ENCODE measurements at regions not wholly inside any gene's neighbourhood (a gene's known extent, or its start where the extent isn't known, plus 50 kb on each side); places are given as distances from the start of the nearest gene placed in this dataset.

DNA sequence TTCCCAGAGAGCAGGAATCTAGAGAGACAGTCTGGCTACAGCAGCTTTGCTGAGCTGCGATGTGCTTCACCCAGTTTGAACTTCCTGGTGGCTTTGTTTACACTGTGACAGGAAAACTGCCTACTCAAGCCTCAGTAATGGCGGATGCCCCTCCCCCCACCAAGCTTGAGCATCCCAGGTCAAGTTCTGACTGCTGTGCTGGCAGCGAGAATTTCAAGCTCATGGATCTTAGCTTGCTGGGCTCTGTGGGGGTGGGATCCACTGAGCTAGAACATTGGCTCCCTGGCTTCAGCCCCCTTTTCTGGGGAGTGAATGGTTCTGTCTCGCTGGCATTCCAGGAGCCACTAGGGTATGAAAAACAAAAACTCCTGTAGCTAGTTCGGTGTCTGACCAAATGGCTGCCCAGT lies 91.0 kb upstream of the ESR1 start:
- DNase-seq (ENCODE audit: low read depth) = no peak
- TF ChIP-seq, protein P1, sequence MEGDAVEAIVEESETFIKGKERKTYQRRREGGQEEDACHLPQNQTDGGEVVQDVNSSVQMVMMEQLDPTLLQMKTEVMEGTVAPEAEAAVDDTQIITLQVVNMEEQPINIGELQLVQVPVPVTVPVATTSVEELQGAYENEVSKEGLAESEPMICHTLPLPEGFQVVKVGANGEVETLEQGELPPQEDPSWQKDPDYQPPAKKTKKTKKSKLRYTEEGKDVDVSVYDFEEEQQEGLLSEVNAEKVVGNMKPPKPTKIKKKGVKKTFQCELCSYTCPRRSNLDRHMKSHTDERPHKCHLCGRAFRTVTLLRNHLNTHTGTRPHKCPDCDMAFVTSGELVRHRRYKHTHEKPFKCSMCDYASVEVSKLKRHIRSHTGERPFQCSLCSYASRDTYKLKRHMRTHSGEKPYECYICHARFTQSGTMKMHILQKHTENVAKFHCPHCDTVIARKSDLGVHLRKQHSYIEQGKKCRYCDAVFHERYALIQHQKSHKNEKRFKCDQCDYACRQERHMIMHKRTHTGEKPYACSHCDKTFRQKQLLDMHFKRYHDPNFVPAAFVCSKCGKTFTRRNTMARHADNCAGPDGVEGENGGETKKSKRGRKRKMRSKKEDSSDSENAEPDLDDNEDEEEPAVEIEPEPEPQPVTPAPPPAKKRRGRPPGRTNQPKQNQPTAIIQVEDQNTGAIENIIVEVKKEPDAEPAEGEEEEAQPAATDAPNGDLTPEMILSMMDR (IDR thresholded peaks at IDR 0.05; ENCODE audit: low read depth, low read length, missing control alignments) = no peak

DNA sequence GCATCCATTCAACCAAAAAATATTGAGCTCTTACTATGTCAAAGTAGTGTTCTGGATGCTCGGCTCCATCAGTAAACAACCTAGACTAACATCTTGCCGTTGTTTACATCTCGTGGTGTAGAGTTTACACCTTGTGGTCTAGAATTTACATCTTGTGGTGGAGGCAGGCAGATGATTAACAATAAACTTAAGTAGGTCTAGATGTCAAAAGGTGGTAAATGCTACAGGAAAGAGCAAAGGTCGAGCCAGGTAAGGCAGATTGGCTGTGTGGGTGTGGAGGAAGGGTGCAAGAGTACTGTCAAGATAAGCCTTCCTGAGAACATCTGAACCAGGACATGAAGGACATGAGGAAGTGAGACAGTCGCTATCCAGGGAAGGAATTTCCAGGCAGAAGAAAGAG lies 88.4 kb upstream of the ESR1 start:
- no peak for DNase-seq (ENCODE audit: low read depth)
- H3K4me3 ChIP-seq (ENCODE audit: low read depth, low read length) = no peak overlapping the region
- TF ChIP-seq, protein P1 (IDR thresholded peaks at IDR 0.05; ENCODE audit: low read depth, low read length, missing control alignments) = no peak

More for the DNA sequence above, 91.0 kb upstream of the ESR1 start:
- H3K4me3 ChIP-seq (ENCODE audit: low read depth, low read length) = no peak overlapping the region

DNA sequence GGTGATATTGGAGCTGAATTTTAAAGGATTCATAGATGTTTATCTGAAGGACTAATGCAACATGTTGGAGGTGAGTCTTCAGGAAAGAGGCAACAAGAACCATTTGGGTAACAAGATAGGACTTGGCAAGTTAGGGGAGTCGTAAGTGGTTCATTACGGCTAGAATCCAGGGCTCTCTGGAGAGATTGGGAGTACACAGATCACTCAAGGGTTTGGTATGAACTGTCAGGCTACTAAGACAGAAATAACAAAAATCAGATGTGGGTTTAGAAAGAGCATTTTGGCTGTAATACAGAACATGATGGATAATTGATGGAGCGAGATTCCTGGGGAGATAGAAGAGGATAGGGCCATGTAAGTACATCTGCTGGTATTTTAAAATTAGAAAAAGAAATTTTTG lies 86.3 kb upstream of the ESR1 start:
- DNase-seq (ENCODE audit: low read depth) = no peak

DNA sequence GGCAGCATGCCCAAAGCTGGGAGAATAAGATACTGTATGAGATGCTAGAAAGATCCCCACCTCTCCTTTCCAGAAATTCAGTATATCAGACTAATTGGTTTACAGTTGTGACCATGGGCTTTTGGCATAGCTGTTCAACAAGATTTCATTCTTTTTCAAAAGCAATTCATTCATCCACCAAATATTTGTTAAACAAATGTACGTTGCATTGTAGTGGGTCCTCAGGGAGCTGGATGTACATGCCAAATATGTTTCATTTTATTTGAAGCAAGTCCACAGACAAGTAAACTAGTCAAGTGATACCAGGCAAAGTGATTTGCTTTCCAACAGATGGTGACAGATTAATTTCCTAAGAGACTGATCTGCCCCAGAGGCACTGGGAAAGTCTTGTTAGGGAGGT lies 85.8 kb upstream of the ESR1 start:
- DNase-seq (ENCODE audit: low read depth) = no peak
- TF ChIP-seq, protein P1 (IDR thresholded peaks at IDR 0.05; ENCODE audit: low read depth, low read length, missing control alignments) = no peak
- no peak overlapping the region for H3K4me3 ChIP-seq (ENCODE audit: low read depth, low read length)

More for the DNA sequence above, 86.3 kb upstream of the ESR1 start:
- H3K4me3 ChIP-seq (ENCODE audit: low read depth, low read length) = no peak overlapping the region
- TF ChIP-seq, protein P1 (IDR thresholded peaks at IDR 0.05; ENCODE audit: low read depth, low read length, missing control alignments) = no peak

DNA sequence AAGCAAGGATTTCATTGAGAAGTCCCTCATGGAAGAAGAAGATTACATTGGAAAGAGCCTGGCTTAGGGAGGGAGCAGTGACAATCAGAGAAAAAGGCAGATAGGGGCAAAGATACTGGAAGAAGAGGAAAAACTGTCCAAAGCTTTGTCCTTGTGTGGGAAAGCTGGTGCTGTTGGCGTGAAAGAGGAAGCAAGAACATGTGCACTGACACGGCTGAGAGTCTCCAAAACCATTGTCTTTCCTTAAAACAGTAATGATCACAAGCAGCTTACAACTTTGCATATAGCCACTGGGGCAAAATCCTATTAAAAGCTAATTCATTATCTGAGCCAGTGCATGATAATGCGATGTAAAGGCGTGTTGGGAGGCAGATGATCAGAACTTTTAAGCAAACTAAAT lies 85.1 kb upstream of the ESR1 start:
- DNase-seq (ENCODE audit: low read depth) = no peak
- TF ChIP-seq, protein P1 (IDR thresholded peaks at IDR 0.05; ENCODE audit: low read depth, low read length, missing control alignments) = no peak
- H3K4me3 ChIP-seq (ENCODE audit: low read depth, low read length) = no peak overlapping the region

DNA sequence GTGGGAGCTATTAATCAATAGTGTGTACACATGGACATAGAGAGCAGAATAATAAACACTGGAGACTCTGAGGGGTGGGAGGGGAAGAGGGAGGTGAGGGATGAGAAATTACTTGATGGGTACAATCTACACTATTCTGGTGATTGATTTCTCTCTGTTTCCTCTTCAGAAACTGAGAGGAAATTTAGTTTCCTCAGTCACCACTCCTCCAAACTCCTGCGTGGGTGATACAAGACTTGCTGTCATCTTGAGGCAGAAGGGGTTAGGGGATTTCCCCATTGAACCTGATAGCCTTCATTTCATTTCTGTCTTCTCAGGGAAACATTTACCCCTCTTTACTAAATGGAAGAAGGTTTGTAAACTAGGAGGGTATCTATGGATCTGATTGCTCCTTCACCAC lies 84.3 kb upstream of the ESR1 start:
- TF ChIP-seq, protein P1 (IDR thresholded peaks at IDR 0.05; ENCODE audit: low read depth, low read length, missing control alignments) = no peak
- peak; percentile 29 for DNase-seq (ENCODE audit: low read depth)
- H3K4me3 ChIP-seq (ENCODE audit: low read depth, low read length) = no peak overlapping the region

DNA sequence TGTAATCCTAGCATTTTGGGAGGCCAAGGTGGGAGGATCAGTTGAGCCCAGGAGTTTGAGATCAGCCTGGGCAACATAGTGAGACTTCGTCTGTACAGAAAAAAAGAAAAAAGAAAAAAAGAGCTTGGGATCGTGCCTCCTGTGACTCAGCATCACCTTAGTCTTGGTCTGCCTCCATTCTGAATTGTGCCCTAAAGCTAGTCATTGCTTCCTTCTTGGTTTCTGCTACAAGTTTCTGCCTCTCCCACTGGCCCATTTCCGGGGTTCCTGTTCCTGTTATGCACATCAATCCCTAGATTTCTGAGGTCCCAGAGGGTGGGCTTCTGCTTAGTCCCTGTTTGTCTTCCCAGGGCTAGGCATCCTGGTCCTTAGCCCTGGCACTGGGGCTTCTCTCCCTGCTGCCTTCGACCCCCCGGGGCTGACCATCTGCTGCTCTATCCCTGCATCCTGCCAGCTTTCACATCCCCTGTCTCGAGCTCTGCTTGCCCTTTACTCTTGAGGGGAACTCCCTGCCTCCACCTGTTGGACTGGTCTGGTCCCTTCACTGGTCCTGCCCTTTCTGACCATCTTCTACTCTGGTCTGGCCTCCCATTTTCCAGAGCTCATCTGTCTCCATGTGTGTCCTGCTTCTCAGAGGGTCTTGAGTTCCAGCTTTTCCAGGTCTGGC lies 77.5 kb upstream of the ESR1 start:
- DNase-seq (ENCODE audit: low read depth) = no peak
- TF ChIP-seq, protein P1 (IDR thresholded peaks at IDR 0.05; ENCODE audit: low read depth, low read length, missing control alignments) = no peak
- no peak overlapping the region for H3K4me3 ChIP-seq (ENCODE audit: low read depth, low read length)
